CD14-positive monocyte (primary cell): ENCODE measurements at regions not wholly inside any gene's neighbourhood (a gene's known extent, or its start where the extent isn't known, plus 50 kb on each side); places are given as distances from the start of the nearest gene placed in this dataset.

Experiments
- DNase-seq, 3 donors: peaks; one replicate each; pipeline ENCODE4 v3.0.0-alpha.2; 2011 to 2022
- H2AFZ ChIP-seq: 2 replicates; pipeline ENCODE4 v1.6.0; 2012; ENCODE audit warnings: mild to moderate bottlenecking, low read depth, low read length, inconsistent platforms; ENCODE audit not compliant: insufficient read depth, poor library complexity, severe bottlenecking
- H3K27ac ChIP-seq, 2 donors: 1 replicate in 1 of 2; 2 replicates in 1 of 2; pipeline ENCODE4 v1.5.1; 2012 to 2013; ENCODE audit warnings: low read length in 2 of 2, control low read depth in 1 of 2, inconsistent platforms in 1 of 2, low read depth in 1 of 2, mild to moderate bottlenecking in 1 of 2
- H3K27me3 ChIP-seq, 2 donors: one replicate each; pipeline versions ENCODE4 v1.6.0 to v1.6.1; 2011 to 2013; ENCODE audit warnings: low read length in 2 of 2; ENCODE audit not compliant: control insufficient read depth in 2 of 2, insufficient read depth in 2 of 2
- H3K36me3 ChIP-seq, 2 donors: replicated peaks in 1 of 2; 1 replicate in 1 of 2; 2 replicates in 1 of 2; pipeline versions ENCODE4 v1.5.1 to v1.6.1; 2012 to 2013; ENCODE audit warnings: low read length in 2 of 2, control low read depth in 1 of 2, inconsistent platforms in 1 of 2, mild to moderate bottlenecking in 1 of 2; ENCODE audit not compliant: insufficient read depth in 2 of 2, control insufficient read depth in 1 of 2
- H3K4me1 ChIP-seq, 2 donors: 1 replicate in 1 of 2; 2 replicates in 1 of 2; pipeline versions ENCODE4 v1.5.1 to v1.6.1; 2012 to 2013; ENCODE audit warnings: low read length in 2 of 2, control low read depth in 1 of 2, inconsistent platforms in 1 of 2, mild to moderate bottlenecking in 1 of 2, moderate library complexity in 1 of 2; ENCODE audit not compliant: insufficient read depth in 2 of 2, control insufficient read depth in 1 of 2
- H3K4me2 ChIP-seq: replicated peaks from 2 replicates; pipeline ENCODE3; 2012; ENCODE audit warnings: low read length, moderate library complexity, mild to moderate bottlenecking; ENCODE audit not compliant: poor library complexity, severe bottlenecking; ENCODE audit errors: extremely low read depth
- H3K4me3 ChIP-seq, 3 experiments: fragments of 200-600 bp in 1 of 3; sonication (generic) in 1 of 3; replicated peaks in 1 of 3; 1 replicate in 2 of 3; 2 replicates in 1 of 3; pipeline ENCODE4 v1.5.1; 2011 to 2013; ENCODE audit warnings: low read length in 3 of 3, mild to moderate bottlenecking in 3 of 3, control low read depth in 2 of 3, low read depth in 2 of 3, inconsistent platforms in 1 of 3, moderate library complexity in 1 of 3
- H3K79me2 ChIP-seq: 2 replicates; pipeline ENCODE4 v1.6.0; 2012; ENCODE audit warnings: mild to moderate bottlenecking, control low read depth, inconsistent platforms, low read length, moderate library complexity; ENCODE audit not compliant: insufficient read depth
- H3K9ac ChIP-seq: 2 replicates; pipeline ENCODE4 v1.6.0; 2017; ENCODE audit warnings: low read length, mild to moderate bottlenecking; ENCODE audit not compliant: insufficient read depth, poor library complexity, severe bottlenecking
- H3K9me3 ChIP-seq, 2 donors: replicated peaks in 1 of 2; 1 replicate in 1 of 2; 2 replicates in 1 of 2; pipeline versions ENCODE4 v1.5.1 to v1.6.1; 2012 to 2013; ENCODE audit warnings: low read length in 2 of 2, control low read depth in 1 of 2; ENCODE audit not compliant: control insufficient read depth in 1 of 2, insufficient read depth in 1 of 2
- H4K20me1 ChIP-seq: 2 replicates; pipeline ENCODE4 v1.6.0; 2012; ENCODE audit warnings: mild to moderate bottlenecking, low read length, control low read depth, moderate library complexity; ENCODE audit not compliant: insufficient read depth
- H3K27ac Mint-ChIP-seq, 7 donors: one replicate each; pipeline ENCODE4 v1.8.0; 2020; ENCODE audit warnings: mild to moderate bottlenecking in 7 of 7, mixed read lengths in 7 of 7, moderate library complexity in 6 of 7, inconsistent platforms in 2 of 7
- H3K27me3 Mint-ChIP-seq, 3 donors: one replicate each; pipeline ENCODE4 v1.8.0; 2021 to 2022; ENCODE audit warnings: low read depth in 3 of 3, mild to moderate bottlenecking in 3 of 3, mixed read lengths in 3 of 3, moderate library complexity in 3 of 3, inconsistent platforms in 1 of 3
- H3K36me3 Mint-ChIP-seq, 2 donors: one replicate each; pipeline ENCODE4 v1.8.0; 2020; ENCODE audit warnings: mixed read lengths in 2 of 2, inconsistent platforms in 1 of 2, mild to moderate bottlenecking in 1 of 2
- H3K4me1 Mint-ChIP-seq: one replicate; pipeline ENCODE4 v1.8.0; 2020; ENCODE audit warnings: mild to moderate bottlenecking, mixed read lengths
- H3K4me3 Mint-ChIP-seq, 2 donors: one replicate each; pipeline ENCODE4 v1.8.0; 2020; ENCODE audit warnings: mild to moderate bottlenecking in 2 of 2, mixed read lengths in 2 of 2, moderate library complexity in 1 of 2
- H3K9me3 Mint-ChIP-seq, 7 donors: one replicate each; pipeline ENCODE4 v1.8.0; 2020 to 2022; ENCODE audit warnings: mixed read lengths in 7 of 7, mild to moderate bottlenecking in 6 of 7, moderate library complexity in 6 of 7, inconsistent platforms in 2 of 7
- CTCF ChIP-seq: fragments of 200-600 bp; IDR thresholded peaks from one replicate; pipeline ENCODE4 v1.8.0; 2022; ENCODE audit warnings: antibody characterized with exemption, mild to moderate bottlenecking
- WGBS: methylation state at CpG from one replicate; pipeline ENCODE4 v1.1.5; 2013; ENCODE audit warnings: missing lambda C conversion rate; ENCODE audit not compliant: insufficient coverage; 5-methylcytosine and 5-hydroxymethylcytosine counted together
- intact Hi-C, 2 donors: fragments of 100-400 bp; cut with micrococcal nuclease; formaldehyde crosslinking; loops; one replicate each; pipeline versions ENCODE4 v1.15.0 to v1.15.1; 2023

- Histone ChIP-seq H3K27ac (no peak overlapping the region), H3K9me3 (no peaks in the 10 kb centered on the region), H3K4me3 (no peak overlapping the region), H3K4me1 (no peaks in the 10 kb centered on the region), H4K20me1 (no peaks in the 10 kb centered on the region), H3K27me3 (no peaks in the 10 kb centered on the region), H3K4me2 (no peak overlapping the region), H2AFZ (no peak overlapping the region), H3K79me2 (no peaks in the 10 kb centered on the region), H3K9ac (no peak overlapping the region), H3K36me3 (no peaks in the 10 kb centered on the region)
- H3K4me3 Mint-ChIP-seq: no peak overlapping the region
- H3K27ac Mint-ChIP-seq: no peak overlapping the region
- H3K36me3 Mint-ChIP-seq: no peaks in the 10 kb centered on the region
- H3K27me3 Mint-ChIP-seq: peaks cover 4 to 12% (median 6%) of the 10 kb centered on the region in 3 donors
- DNase-seq: no peak
- no peak for TF ChIP-seq CTCF
- WGBS: 91% methylated on average over 4 of the region's 4 CpGs
- intact Hi-C loops: no loop called here
- H3K9me3 Mint-ChIP-seq: no peaks in the 10 kb centered on the region
- H3K4me1 Mint-ChIP-seq: no peaks in the 10 kb centered on the region
Measured at GRCh38 chr1:37137601-37138000, 103.3 kb upstream of the GRIK3 start.

GRCh38 chr1:37143800-37144199 is 109.5 kb upstream of the GRIK3 start:
- no peak overlapping the region for H3K4me3 Mint-ChIP-seq
- Histone ChIP-seq H3K4me3 (no peak overlapping the region), H3K27ac (no peak overlapping the region), H3K9ac (no peak overlapping the region), H3K4me2 (no peak overlapping the region), H2AFZ (no peak overlapping the region), H3K36me3 (no peaks in the 10 kb centered on the region), H4K20me1 (no peaks in the 10 kb centered on the region), H3K4me1 (no peaks in the 10 kb centered on the region), H3K79me2 (no peaks in the 10 kb centered on the region), H3K27me3 (no peaks in the 10 kb centered on the region), H3K9me3 (no peaks in the 10 kb centered on the region)
- intact Hi-C loops: no loop called here
- H3K36me3 Mint-ChIP-seq: no peaks in the 10 kb centered on the region
- no peak for DNase-seq
- no peaks in the 10 kb centered on the region for H3K4me1 Mint-ChIP-seq
- TF ChIP-seq CTCF: no peak
- peaks cover 5 to 8% (median 6%) of the 10 kb centered on the region in 3 donors for H3K27me3 Mint-ChIP-seq
- WGBS: no CpG with 5 or more reads among the region's 5 CpGs
- H3K27ac Mint-ChIP-seq: no peak overlapping the region
- peaks cover 0 to 1% (median 0%) of the 10 kb centered on the region in 7 donors for H3K9me3 Mint-ChIP-seq
